ENCODE measurements at regions not wholly inside any gene's neighbourhood (a gene's known extent, or its start where the extent isn't known, plus 50 kb on each side); places are given as distances from the start of the nearest gene placed in this dataset.

- H2AFZ ChIP-seq (ENCODE audit: low read length): no peak overlapping the region
These were observed 187.2 kb downstream of the PPP1R3A start for GRCh38 chr7:113731571-113731970.

GRCh38 chr7:113730309-113730955, 188.4 kb downstream of the PPP1R3A start:
- Histone ChIP-seq H3K4me3 (ENCODE audit: low read depth, low read length, poor library complexity, severe bottlenecking) (no peak overlapping the region), H3K4me1 (ENCODE audit: insufficient read depth, low read length, poor library complexity, severe bottlenecking) (no peaks in the 10 kb centered on the region), H3K9me2 (ENCODE audit: insufficient read depth, low read length) (no peaks in the 10 kb centered on the region), H3K36me3 (ENCODE audit: insufficient read depth, low read length) (no peaks in the 10 kb centered on the region), H3K4me2 (ENCODE audit: low read length) (no peak overlapping the region), H3K79me2 (ENCODE audit: insufficient read depth, low read depth, low read length) (no peaks in the 10 kb centered on the region), H2AFZ (ENCODE audit: low read length) (no peak overlapping the region), H4K20me1 (ENCODE audit: insufficient read depth, low read length) (no peaks in the 10 kb centered on the region), H3K27ac (ENCODE audit: low read depth, low read length, poor library complexity, severe bottlenecking) (no peak overlapping the region), H3K9me3 (ENCODE audit: low read length) (no peaks in the 10 kb centered on the region)
- TF ChIP-seq EZH2phosphoT487 (IDR thresholded peaks at IDR 0.05; ENCODE audit: borderline replicate concordance, low read depth, low read length) (no peak), CTCF (conservative IDR thresholded peaks at IDR 0.05; ENCODE audit: low read length) (no peak)
- ChIA-PET POLR2A (no interaction called here), CTCF (ENCODE audit: unreplicated experiment) (no interaction called here)
- intact Hi-C loops (cut with micrococcal nuclease; ENCODE audit: unreplicated experiment): no loop called here
- BruUV-seq (replicated peaks): no TSS peak
- no peak for DNase-seq (ENCODE audit: low spot score)

More at GRCh38 chr7:113731571-113731970, 187.2 kb downstream of the PPP1R3A start:
- BruUV-seq (replicated peaks): no TSS peak
- Histone ChIP-seq H3K9me2 (ENCODE audit: insufficient read depth, low read length) (no peaks in the 10 kb centered on the region), H3K4me1 (ENCODE audit: insufficient read depth, low read length, poor library complexity, severe bottlenecking) (no peaks in the 10 kb centered on the region), H3K4me3 (ENCODE audit: low read depth, low read length, poor library complexity, severe bottlenecking) (no peak overlapping the region), H3K9me3 (ENCODE audit: low read length) (no peaks in the 10 kb centered on the region), H3K4me2 (ENCODE audit: low read length) (no peak overlapping the region), H3K36me3 (ENCODE audit: insufficient read depth, low read length) (no peaks in the 10 kb centered on the region), H3K79me2 (ENCODE audit: insufficient read depth, low read depth, low read length) (no peaks in the 10 kb centered on the region), H3K27ac (ENCODE audit: low read depth, low read length, poor library complexity, severe bottlenecking) (no peak overlapping the region), H4K20me1 (ENCODE audit: insufficient read depth, low read length) (no peaks in the 10 kb centered on the region)
- intact Hi-C loops (cut with micrococcal nuclease; ENCODE audit: unreplicated experiment): no loop called here
- POLR2A ChIA-PET: no interaction called here
- CTCF ChIA-PET (ENCODE audit: unreplicated experiment): no interaction called here
- TF ChIP-seq CTCF (conservative IDR thresholded peaks at IDR 0.05; ENCODE audit: low read length): no peak
- TF ChIP-seq EZH2phosphoT487 (IDR thresholded peaks at IDR 0.05; ENCODE audit: borderline replicate concordance, low read depth, low read length): no peak
- DNase-seq (ENCODE audit: low spot score): no peak

GRCh38 chr7:113727486-113727885, 191.3 kb downstream of the PPP1R3A start:
- Histone ChIP-seq H3K4me2 (ENCODE audit: low read length) (no peak overlapping the region), H3K79me2 (ENCODE audit: insufficient read depth, low read depth, low read length) (no peaks in the 10 kb centered on the region), H3K4me3 (ENCODE audit: low read depth, low read length, poor library complexity, severe bottlenecking) (no peak overlapping the region), H3K9me3 (ENCODE audit: low read length) (no peaks in the 10 kb centered on the region), H3K4me1 (ENCODE audit: insufficient read depth, low read length, poor library complexity, severe bottlenecking) (no peaks in the 10 kb centered on the region), H4K20me1 (ENCODE audit: insufficient read depth, low read length) (no peaks in the 10 kb centered on the region), H2AFZ (ENCODE audit: low read length) (no peak overlapping the region), H3K27ac (ENCODE audit: low read depth, low read length, poor library complexity, severe bottlenecking) (no peak overlapping the region), H3K9me2 (ENCODE audit: insufficient read depth, low read length) (no peaks in the 10 kb centered on the region), H3K36me3 (ENCODE audit: insufficient read depth, low read length) (no peaks in the 10 kb centered on the region)
- no TSS peak for BruUV-seq (replicated peaks)
- TF ChIP-seq EZH2phosphoT487 (IDR thresholded peaks at IDR 0.05; ENCODE audit: borderline replicate concordance, low read depth, low read length) (no peak), CTCF (conservative IDR thresholded peaks at IDR 0.05; ENCODE audit: low read length) (no peak)
- intact Hi-C loops (cut with micrococcal nuclease; ENCODE audit: unreplicated experiment): no loop called here
- ChIA-PET CTCF (ENCODE audit: unreplicated experiment) (no interaction called here), POLR2A (interaction anchor here (0.6 to 0.7 kb wide), 2 partner anchors 15 to 932 kb away, joined by 3 read pairs; no protein-coding TSS in a partner anchor)
- no peak for DNase-seq (ENCODE audit: low spot score)

Measured in OCI-LY7 (cell line).